ENCODE measurements at regions not wholly inside any gene's neighbourhood (a gene's known extent, or its start where the extent isn't known, plus 50 kb on each side); places are given as distances from the start of the nearest gene placed in this dataset.

DNA sequence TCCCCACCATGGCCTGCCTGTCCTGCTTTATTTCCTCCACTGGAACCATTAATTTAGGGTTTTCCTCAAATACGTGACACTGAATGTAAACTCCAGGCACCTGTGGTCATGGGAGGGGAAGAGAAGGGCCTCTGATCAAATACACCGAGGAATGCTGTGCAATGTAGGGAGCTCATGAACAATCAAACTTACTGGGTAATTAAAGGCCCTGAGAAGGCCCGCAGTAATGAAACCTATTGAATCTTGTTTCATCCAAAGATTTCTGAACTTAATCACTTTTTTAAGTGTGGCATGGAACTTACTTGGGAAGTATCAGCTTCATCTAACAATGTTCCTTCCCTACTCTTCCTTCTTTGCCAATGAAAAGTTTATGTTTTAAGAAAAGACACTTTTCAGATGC, 299.8 kb downstream of the MIAT start:
- TF ChIP-seq, protein P1, sequence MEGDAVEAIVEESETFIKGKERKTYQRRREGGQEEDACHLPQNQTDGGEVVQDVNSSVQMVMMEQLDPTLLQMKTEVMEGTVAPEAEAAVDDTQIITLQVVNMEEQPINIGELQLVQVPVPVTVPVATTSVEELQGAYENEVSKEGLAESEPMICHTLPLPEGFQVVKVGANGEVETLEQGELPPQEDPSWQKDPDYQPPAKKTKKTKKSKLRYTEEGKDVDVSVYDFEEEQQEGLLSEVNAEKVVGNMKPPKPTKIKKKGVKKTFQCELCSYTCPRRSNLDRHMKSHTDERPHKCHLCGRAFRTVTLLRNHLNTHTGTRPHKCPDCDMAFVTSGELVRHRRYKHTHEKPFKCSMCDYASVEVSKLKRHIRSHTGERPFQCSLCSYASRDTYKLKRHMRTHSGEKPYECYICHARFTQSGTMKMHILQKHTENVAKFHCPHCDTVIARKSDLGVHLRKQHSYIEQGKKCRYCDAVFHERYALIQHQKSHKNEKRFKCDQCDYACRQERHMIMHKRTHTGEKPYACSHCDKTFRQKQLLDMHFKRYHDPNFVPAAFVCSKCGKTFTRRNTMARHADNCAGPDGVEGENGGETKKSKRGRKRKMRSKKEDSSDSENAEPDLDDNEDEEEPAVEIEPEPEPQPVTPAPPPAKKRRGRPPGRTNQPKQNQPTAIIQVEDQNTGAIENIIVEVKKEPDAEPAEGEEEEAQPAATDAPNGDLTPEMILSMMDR (IDR thresholded peaks at IDR 0.05): no peak
- TF ChIP-seq POLR2A (IDR thresholded peaks at IDR 0.05) (no peak), POLR2AphosphoS5 (IDR thresholded peaks at IDR 0.05) (no peak)

All from prostate gland (tissue), 2 donors.